K562 (cell line): ENCODE measurements at regions not wholly inside any gene's neighbourhood (a gene's known extent, or its start where the extent isn't known, plus 50 kb on each side); places are given as distances from the start of the nearest gene placed in this dataset.

Experiments used
- ATAC-seq: fragments of 200-7000 bp; cut with Tn5 transposase; 3 replicates; pipeline ENCODE4 v1.9.1; 2020; ENCODE audit warnings: moderate library complexity
- BruUV-seq: library from RNA; stranded (reverse); fragments of 400-500 nt; replicated peaks from 2 replicates; lab custom pipeline; 2021; lab: Mats Ljungman, UMichigan
- CTCF ChIA-PET: fragments of 300-600 bp; formaldehyde crosslinking; extraction: SDS; loops from one replicate; lab custom pipeline; 2021; ENCODE audit warnings: low intra/inter-chr PET ratio; lab: Yijun Ruan, JAX
- POLR2A ChIA-PET: fragments of 300-600, 350-650 bp; sonication (Branson Sonifier 250); formaldehyde crosslinking; extraction: SDS; loops from one replicate; lab custom pipeline; 2021; ENCODE audit warnings: antibody characterized with exemption, inconsistent platforms; lab: Yijun Ruan, JAX
- DNase-seq, 4 experiments: peaks; one replicate each; pipeline versions ENCODE4 v3.0.0 to v3.0.0-alpha.2; 2011 to 2018; ENCODE audit warnings: low spot score in 3 of 4, mixed read lengths in 3 of 4; ENCODE audit errors: extremely low read depth in 1 of 4
- FAIRE-seq: peaks from 2 replicates; lab custom pipeline; 2011; peaks lifted over from hg19 to GRCh38; lab: Jason Lieb, UNC
- H2AFZ ChIP-seq: 2 replicates; pipeline ENCODE4 v1.6.0; 2011; ENCODE audit warnings: low read depth, low read length, control low read depth, inconsistent platforms
- H3K27ac ChIP-seq: fragments of 200-600 bp; 3 replicates; pipeline ENCODE4 v1.8.0; 2011; ENCODE audit warnings: low read depth, mild to moderate bottlenecking, control low read depth, inconsistent platforms, low read length, moderate library complexity, mixed read lengths; ENCODE audit errors: extremely low read depth
- H3K27me3 ChIP-seq, 2 experiments: fragments of 300-600 bp in 1 of 2; 2 replicates in 1 of 2; 3 replicates in 1 of 2; pipeline versions ENCODE4 v1.6.0 to v1.8.0; 2011; ENCODE audit warnings: inconsistent platforms in 2 of 2, low read length in 2 of 2, mild to moderate bottlenecking in 1 of 2, mixed read lengths in 1 of 2, moderate library complexity in 1 of 2; ENCODE audit not compliant: control insufficient read depth in 2 of 2, insufficient read depth in 2 of 2
- H3K36me3 ChIP-seq: fragments of 300-600 bp; 3 replicates; pipeline ENCODE4 v1.8.0; 2011; ENCODE audit warnings: mild to moderate bottlenecking, low read length, inconsistent platforms; ENCODE audit not compliant: control insufficient read depth, insufficient read depth
- H3K4me1 ChIP-seq, 2 experiments: fragments of 200-600 bp in 1 of 2; replicated peaks in 1 of 2; 2 replicates in 1 of 2; 3 replicates in 1 of 2; pipeline versions ENCODE4 v1.5.1 to v1.8.0; 2011; ENCODE audit warnings: inconsistent platforms in 2 of 2, low read length in 2 of 2, mild to moderate bottlenecking in 1 of 2, mixed read lengths in 1 of 2, moderate library complexity in 1 of 2; ENCODE audit not compliant: control insufficient read depth in 2 of 2, insufficient read depth in 2 of 2
- H3K4me2 ChIP-seq: 2 replicates; pipeline ENCODE4 v1.6.1; 2011; ENCODE audit warnings: low read length, control low read depth, inconsistent platforms, mixed read lengths; ENCODE audit not compliant: insufficient read depth
- H3K4me3 ChIP-seq: fragments of 200-600 bp; sonication (generic), shearing (Covaris generic); 2 replicates; pipeline ENCODE4 v1.5.1; 2016; ENCODE audit warnings: control low read depth, inconsistent platforms
- H3K79me2 ChIP-seq: fragments of 200-600 bp; 3 replicates; pipeline ENCODE4 v1.8.0; 2011; ENCODE audit warnings: low read length, inconsistent platforms; ENCODE audit not compliant: control insufficient read depth, insufficient read depth
- H3K9ac ChIP-seq, 2 experiments: 2 replicates each; pipeline versions ENCODE4 v1.6.0 to v1.6.1; 2011; ENCODE audit warnings: low read depth in 2 of 2, low read length in 2 of 2, control low read depth in 1 of 2, inconsistent platforms in 1 of 2, mild to moderate bottlenecking in 1 of 2, mixed read lengths in 1 of 2; ENCODE audit not compliant: insufficient read depth in 1 of 2
- H3K9me1 ChIP-seq: one replicate; pipeline ENCODE4 v1.6.0; 2011; ENCODE audit warnings: inconsistent platforms, mild to moderate bottlenecking, low read length, moderate library complexity; ENCODE audit not compliant: control insufficient read depth, insufficient read depth
- H3K9me3 ChIP-seq: replicated peaks from 2 replicates; pipeline ENCODE4 v1.5.1; 2011; ENCODE audit warnings: low read depth, low read length, inconsistent platforms; ENCODE audit not compliant: control insufficient read depth, insufficient read depth
- H4K20me1 ChIP-seq: replicated peaks from 2 replicates; pipeline ENCODE4 v1.6.1; 2011; ENCODE audit warnings: low read length, inconsistent platforms, mixed read lengths; ENCODE audit not compliant: control insufficient read depth, insufficient read depth
- BMI1 ChIP-seq: fragments of 150-350 bp; IDR thresholded peaks from 2 replicates; pipeline ENCODE4 v1.6.1; 2014; ENCODE audit warnings: low read length
- CHD4 ChIP-seq: fragments of 200-600 bp; sonication (generic); IDR thresholded peaks from 3 replicates; pipeline ENCODE4 v1.6.1; 2012; ENCODE audit warnings: low read depth, mild to moderate bottlenecking, mixed read lengths, low read length, inconsistent platforms; ENCODE audit not compliant: insufficient read depth, insufficient replicate concordance, poor library complexity, severe bottlenecking
- HEY1 ChIP-seq: fragments of 250-450 bp; sonication (Bioruptor Pico); IDR thresholded peaks from 2 replicates; pipeline ENCODE4 v1.5.0; 2020; ENCODE audit warnings: mild to moderate bottlenecking, moderate library complexity, borderline replicate concordance
- MEF2D ChIP-seq: conservative IDR thresholded peaks from 2 replicates; pipeline ENCODE4 v1.6.1; 2016; ENCODE audit warnings: low read depth, missing genetic modification characterization, missing compliant biosample characterization
- ZNF445 ChIP-seq: fragments of 250-450 bp; sonication (Bioruptor Pico); IDR thresholded peaks from 2 replicates; pipeline ENCODE4 v1.4.0; 2020; ENCODE audit warnings: low read depth, mild to moderate bottlenecking, moderate library complexity
- WGBS: fragments of 100-300 bp; shearing (Covaris generic); methylation state at CpG from one replicate; pipeline ENCODE4 v1.1.6; 2016; ENCODE audit warnings: low coverage, mixed read lengths; ENCODE audit not compliant: insufficient coverage; ENCODE audit errors: missing lambda C conversion rate; 5-methylcytosine and 5-hydroxymethylcytosine counted together
- in situ Hi-C: fragments of 300-500 bp; cut with MboI; formaldehyde crosslinking; loops from 4 replicates; pipeline ENCODE4 v1.15.0; 2018; ENCODE audit warnings: inconsistent platforms, mixed read lengths
- intact Hi-C: fragments of 100-400 bp; cut with micrococcal nuclease; formaldehyde crosslinking; loops from 2 replicates; pipeline ENCODE4 v1.14.2; 2022
- TF ChIP-seq, protein P1 (sequence below): fragments of 250-450 bp; sonication (Bioruptor Pico); IDR thresholded peaks from 2 replicates; pipeline ENCODE4 v1.6.1; 2021; ENCODE audit warnings: mild to moderate bottlenecking
- TF ChIP-seq, protein P2 (sequence below), 2 experiments: fragments of 150-350 bp in 1 of 2; IDR thresholded peaks; 2 replicates each; pipeline ENCODE4 v1.6.1; 2012 to 2016; ENCODE audit warnings: low read depth in 2 of 2, low read length in 2 of 2, mild to moderate bottlenecking in 1 of 2, moderate library complexity in 1 of 2
- TF ChIP-seq, protein P3 (sequence below): fragments of 450-650 bp; IDR thresholded peaks from 2 replicates; pipeline ENCODE4 v1.6.1; 2018; ENCODE audit warnings: mild to moderate bottlenecking, low read depth; ENCODE audit not compliant: partially characterized antibody

DNA sequence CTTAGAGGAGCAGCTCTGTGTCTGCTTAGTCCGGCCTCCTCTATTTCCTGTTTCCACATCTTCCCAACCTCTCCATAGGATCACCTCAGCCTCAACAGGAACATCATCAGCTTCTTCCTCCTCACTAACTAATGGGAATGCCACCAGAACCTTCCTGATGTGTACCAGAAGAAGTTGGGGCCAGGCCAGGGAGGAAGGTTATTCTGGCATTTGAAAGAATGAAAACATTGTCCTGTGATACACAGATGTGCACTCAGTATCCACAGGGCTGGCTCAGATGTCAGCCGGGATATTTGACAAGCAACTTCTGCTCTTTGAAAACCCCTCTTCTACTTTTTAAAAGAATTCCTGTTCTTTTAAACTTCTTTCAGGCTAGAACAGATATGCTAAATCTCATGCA is 63.6 kb downstream of the TMEM30B start:
- H2AFZ ChIP-seq, result no peak overlapping the region
- 0% methylated on average over 2 of the region's 2 CpGs for WGBS
- no TSS peak for BruUV-seq
- no peaks in the 10 kb centered on the region for H3K79me2 ChIP-seq
- no peak overlapping the region for H3K9ac ChIP-seq
- H3K4me2 ChIP-seq, result no peak overlapping the region
- no peak for TF ChIP-seq BMI1
- TF ChIP-seq, protein P1, sequence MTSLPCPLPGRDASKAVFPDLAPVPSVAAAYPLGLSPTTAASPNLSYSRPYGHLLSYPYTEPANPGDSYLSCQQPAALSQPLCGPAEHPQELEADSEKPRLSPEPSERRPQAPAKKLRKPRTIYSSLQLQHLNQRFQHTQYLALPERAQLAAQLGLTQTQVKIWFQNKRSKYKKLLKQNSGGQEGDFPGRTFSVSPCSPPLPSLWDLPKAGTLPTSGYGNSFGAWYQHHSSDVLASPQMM (CRISPR knock-in tag), result no peak
- intact Hi-C loops, result no loop called here
- no peaks in the 10 kb centered on the region for H3K4me1 ChIP-seq
- ChIA-PET POLR2A (interaction anchor here (1.3 kb wide), 1 partner anchor 13 kb away, joined by 4 read pairs; no protein-coding TSS in a partner anchor), CTCF (no interaction called here)
- FAIRE-seq (no peak), ATAC-seq (no peak), DNase-seq (no peak)
- H3K9me3 ChIP-seq, result no peaks in the 10 kb centered on the region
- in situ Hi-C loops, result no loop called here
- H3K27ac ChIP-seq, result no peak overlapping the region
- no peaks in the 10 kb centered on the region for H4K20me1 ChIP-seq
- no peaks in the 10 kb centered on the region for H3K36me3 ChIP-seq
- H3K9me1 ChIP-seq, result no peaks in the 10 kb centered on the region
- H3K27me3 ChIP-seq, result peaks cover 5 to 8% of the 10 kb centered on the region in 2 experiments; a peak in 3 of 5 replicates
- H3K4me3 ChIP-seq, result no peak overlapping the region

- DNase-seq (no peak), ATAC-seq (no peak), FAIRE-seq (no peak)
- Histone ChIP-seq H3K79me2 (no peaks in the 10 kb centered on the region), H3K9ac (no peak overlapping the region), H3K36me3 (no peaks in the 10 kb centered on the region), H3K4me2 (no peak overlapping the region), H3K9me1 (no peaks in the 10 kb centered on the region), H4K20me1 (no peaks in the 10 kb centered on the region), H3K9me3 (no peaks in the 10 kb centered on the region), H3K27ac (no peak overlapping the region), H3K4me1 (no peaks in the 10 kb centered on the region), H3K27me3 (peaks cover 5 to 21% of the 10 kb centered on the region in 2 experiments; a peak in 3 of 5 replicates), H2AFZ (no peak overlapping the region), H3K4me3 (no peak overlapping the region)
- BruUV-seq, result no TSS peak
- intact Hi-C loops (no loop called here), in situ Hi-C loops (no loop called here)
- ChIA-PET CTCF (no interaction called here), POLR2A (no interaction called here)
- WGBS, result 0% methylated on average over 5 of the region's 5 CpGs
- TF ChIP-seq HEY1 (no peak), ZNF445 (CRISPR knock-in tag) (no peak), MEF2D (no peak), CHD4 (no peak)
- TF ChIP-seq, protein P2, sequence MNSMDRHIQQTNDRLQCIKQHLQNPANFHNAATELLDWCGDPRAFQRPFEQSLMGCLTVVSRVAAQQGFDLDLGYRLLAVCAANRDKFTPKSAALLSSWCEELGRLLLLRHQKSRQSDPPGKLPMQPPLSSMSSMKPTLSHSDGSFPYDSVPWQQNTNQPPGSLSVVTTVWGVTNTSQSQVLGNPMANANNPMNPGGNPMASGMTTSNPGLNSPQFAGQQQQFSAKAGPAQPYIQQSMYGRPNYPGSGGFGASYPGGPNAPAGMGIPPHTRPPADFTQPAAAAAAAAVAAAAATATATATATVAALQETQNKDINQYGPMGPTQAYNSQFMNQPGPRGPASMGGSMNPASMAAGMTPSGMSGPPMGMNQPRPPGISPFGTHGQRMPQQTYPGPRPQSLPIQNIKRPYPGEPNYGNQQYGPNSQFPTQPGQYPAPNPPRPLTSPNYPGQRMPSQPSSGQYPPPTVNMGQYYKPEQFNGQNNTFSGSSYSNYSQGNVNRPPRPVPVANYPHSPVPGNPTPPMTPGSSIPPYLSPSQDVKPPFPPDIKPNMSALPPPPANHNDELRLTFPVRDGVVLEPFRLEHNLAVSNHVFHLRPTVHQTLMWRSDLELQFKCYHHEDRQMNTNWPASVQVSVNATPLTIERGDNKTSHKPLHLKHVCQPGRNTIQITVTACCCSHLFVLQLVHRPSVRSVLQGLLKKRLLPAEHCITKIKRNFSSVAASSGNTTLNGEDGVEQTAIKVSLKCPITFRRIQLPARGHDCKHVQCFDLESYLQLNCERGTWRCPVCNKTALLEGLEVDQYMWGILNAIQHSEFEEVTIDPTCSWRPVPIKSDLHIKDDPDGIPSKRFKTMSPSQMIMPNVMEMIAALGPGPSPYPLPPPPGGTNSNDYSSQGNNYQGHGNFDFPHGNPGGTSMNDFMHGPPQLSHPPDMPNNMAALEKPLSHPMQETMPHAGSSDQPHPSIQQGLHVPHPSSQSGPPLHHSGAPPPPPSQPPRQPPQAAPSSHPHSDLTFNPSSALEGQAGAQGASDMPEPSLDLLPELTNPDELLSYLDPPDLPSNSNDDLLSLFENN (IDR thresholded peaks at IDR 0.05; ENCODE audit: low read depth in 2 of 2, low read length in 2 of 2), result no peak
- TF ChIP-seq, protein P3, sequence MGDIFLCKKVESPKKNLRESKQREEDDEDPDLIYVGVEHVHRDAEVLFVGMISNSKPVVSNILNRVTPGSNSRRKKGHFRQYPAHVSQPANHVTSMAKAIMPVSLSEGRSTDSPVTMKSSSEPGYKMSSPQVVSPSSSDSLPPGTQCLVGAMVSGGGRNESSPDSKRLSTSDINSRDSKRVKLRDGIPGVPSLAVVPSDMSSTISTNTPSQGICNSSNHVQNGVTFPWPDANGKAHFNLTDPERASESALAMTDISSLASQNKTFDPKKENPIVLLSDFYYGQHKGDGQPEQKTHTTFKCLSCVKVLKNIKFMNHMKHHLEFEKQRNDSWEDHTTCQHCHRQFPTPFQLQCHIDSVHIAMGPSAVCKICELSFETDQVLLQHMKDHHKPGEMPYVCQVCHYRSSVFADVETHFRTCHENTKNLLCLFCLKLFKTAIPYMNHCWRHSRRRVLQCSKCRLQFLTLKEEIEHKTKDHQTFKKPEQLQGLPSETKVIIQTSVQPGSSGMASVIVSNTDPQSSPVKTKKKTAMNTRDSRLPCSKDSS, result no peak
These were observed 65.7 kb downstream of the TMEM30B start for GRCh38 chr14:61215222-61216020.
